ENCODE measurements at regions not wholly inside any gene's neighbourhood (a gene's known extent, or its start where the extent isn't known, plus 50 kb on each side); places are given as distances from the start of the nearest gene placed in this dataset.

DNA sequence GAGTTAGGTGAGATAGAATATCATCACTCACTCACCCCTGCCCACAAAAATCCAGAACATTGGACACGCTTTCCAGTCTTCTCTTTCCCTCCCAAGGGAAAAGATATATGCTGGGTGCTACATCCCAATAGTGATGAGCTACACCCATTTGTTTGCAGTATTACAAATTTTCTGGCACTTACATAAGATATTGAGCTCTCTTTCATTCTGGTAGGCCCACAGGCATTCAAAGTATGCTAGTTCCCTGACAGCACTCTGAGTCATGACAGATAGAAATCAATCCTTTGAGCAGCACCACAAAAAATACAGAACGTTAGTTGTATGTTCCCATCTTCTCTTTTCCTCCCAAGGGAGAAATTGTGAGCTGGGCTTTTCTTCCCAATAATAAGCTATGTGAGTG is 477.6 kb upstream of the GRID2 start:
- TF ChIP-seq EZH2 (IDR thresholded peaks at IDR 0.05; ENCODE audit: low read length) = no peak
- TF ChIP-seq, protein P1, sequence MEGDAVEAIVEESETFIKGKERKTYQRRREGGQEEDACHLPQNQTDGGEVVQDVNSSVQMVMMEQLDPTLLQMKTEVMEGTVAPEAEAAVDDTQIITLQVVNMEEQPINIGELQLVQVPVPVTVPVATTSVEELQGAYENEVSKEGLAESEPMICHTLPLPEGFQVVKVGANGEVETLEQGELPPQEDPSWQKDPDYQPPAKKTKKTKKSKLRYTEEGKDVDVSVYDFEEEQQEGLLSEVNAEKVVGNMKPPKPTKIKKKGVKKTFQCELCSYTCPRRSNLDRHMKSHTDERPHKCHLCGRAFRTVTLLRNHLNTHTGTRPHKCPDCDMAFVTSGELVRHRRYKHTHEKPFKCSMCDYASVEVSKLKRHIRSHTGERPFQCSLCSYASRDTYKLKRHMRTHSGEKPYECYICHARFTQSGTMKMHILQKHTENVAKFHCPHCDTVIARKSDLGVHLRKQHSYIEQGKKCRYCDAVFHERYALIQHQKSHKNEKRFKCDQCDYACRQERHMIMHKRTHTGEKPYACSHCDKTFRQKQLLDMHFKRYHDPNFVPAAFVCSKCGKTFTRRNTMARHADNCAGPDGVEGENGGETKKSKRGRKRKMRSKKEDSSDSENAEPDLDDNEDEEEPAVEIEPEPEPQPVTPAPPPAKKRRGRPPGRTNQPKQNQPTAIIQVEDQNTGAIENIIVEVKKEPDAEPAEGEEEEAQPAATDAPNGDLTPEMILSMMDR (optimal IDR thresholded peaks at IDR 0.05 in 1 of 3, IDR thresholded peaks at IDR 0.05 in 1 of 3, conservative IDR thresholded peaks at IDR 0.05 in 1 of 3; ENCODE audit: extremely low read depth in 1 of 3, insufficient read depth in 2 of 3, low read length in 3 of 3) = no peak
- no peaks in the 10 kb centered on the region for H3K79me2 ChIP-seq (ENCODE audit: control insufficient read depth, insufficient read depth, low read length)
- H3K4me3 ChIP-seq (ENCODE audit: control insufficient read depth in 2 of 3, extremely low read depth in 1 of 3, insufficient read depth in 2 of 3, low read depth in 1 of 3, low read length in 3 of 3) = no peak overlapping the region
- DNase-seq (ENCODE audit: low read depth, low spot score) (peak; percentile 26), FAIRE-seq (peak; percentile 75)
- no peaks in the 10 kb centered on the region for H4K20me1 ChIP-seq (ENCODE audit: control insufficient read depth, extremely low read depth, insufficient read depth, low read length)
- H2AFZ ChIP-seq (ENCODE audit: control insufficient read depth, low read length) = no peak overlapping the region
- H3K4me1 ChIP-seq (ENCODE audit: control insufficient read depth, extremely low read depth, insufficient read depth, low read length) = peaks cover 4% of the 10 kb centered on the region
- no peaks in the 10 kb centered on the region for H3K27me3 ChIP-seq (ENCODE audit: control insufficient read depth, extremely low read depth, insufficient read depth, low read length)
- H3K9ac ChIP-seq (ENCODE audit: control insufficient read depth, extremely low read depth, insufficient read depth, low read length) = no peak overlapping the region
- dilution Hi-C loops (cut with MboI; ENCODE audit: extremely low pct_ligation_motif_present, low sequenced_read_pairs) = no loop called here
- no peaks in the 10 kb centered on the region for H3K9me1 ChIP-seq (ENCODE audit: control insufficient read depth, extremely low read depth, insufficient read depth, low read length)
- no peak overlapping the region for H3K4me2 ChIP-seq (ENCODE audit: control insufficient read depth, extremely low read depth, insufficient read depth, low read depth, low read length)
- H3K27ac ChIP-seq (ENCODE audit: control insufficient read depth, insufficient read depth, low read length) = no peak overlapping the region
- H3K9me3 ChIP-seq (ENCODE audit: control insufficient read depth, low read depth, low read length) = no peaks in the 10 kb centered on the region
- H3K36me3 ChIP-seq (ENCODE audit: control insufficient read depth in 2 of 2, extremely low read depth in 1 of 2, insufficient read depth in 2 of 2, low read length in 2 of 2) = no peaks in the 10 kb centered on the region

DNA sequence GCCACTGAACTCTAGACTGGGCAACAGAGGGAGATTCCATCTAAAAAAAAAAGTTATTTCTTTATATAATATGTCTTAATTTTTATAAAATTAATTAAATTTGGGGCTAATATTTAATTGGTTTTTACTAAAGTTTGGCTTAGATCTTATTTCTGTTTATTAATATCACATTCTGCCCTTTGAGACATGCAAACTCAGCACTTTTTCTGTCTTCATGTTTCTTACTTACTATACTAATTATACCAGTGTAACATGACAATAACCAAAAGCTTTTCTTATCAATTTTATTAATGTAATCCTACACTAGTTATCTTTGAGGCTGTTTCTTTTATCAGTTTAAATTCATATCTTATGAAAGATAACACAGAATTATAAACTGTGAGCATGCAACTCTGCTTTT is 475.9 kb upstream of the GRID2 start:
- FAIRE-seq = no peak
- no peak for DNase-seq (ENCODE audit: low read depth, low spot score)
- Histone ChIP-seq H3K79me2 (ENCODE audit: control insufficient read depth, insufficient read depth, low read length) (no peaks in the 10 kb centered on the region), H2AFZ (ENCODE audit: control insufficient read depth, low read length) (no peak overlapping the region), H4K20me1 (ENCODE audit: control insufficient read depth, extremely low read depth, insufficient read depth, low read length) (no peaks in the 10 kb centered on the region), H3K4me3 (ENCODE audit: control insufficient read depth in 2 of 3, extremely low read depth in 1 of 3, insufficient read depth in 2 of 3, low read depth in 1 of 3, low read length in 3 of 3) (no peak overlapping the region), H3K27ac (ENCODE audit: control insufficient read depth, insufficient read depth, low read length) (no peak overlapping the region), H3K36me3 (ENCODE audit: control insufficient read depth in 2 of 2, extremely low read depth in 1 of 2, insufficient read depth in 2 of 2, low read length in 2 of 2) (no peaks in the 10 kb centered on the region), H3K4me2 (ENCODE audit: control insufficient read depth, extremely low read depth, insufficient read depth, low read depth, low read length) (no peak overlapping the region), H3K27me3 (ENCODE audit: control insufficient read depth, extremely low read depth, insufficient read depth, low read length) (no peaks in the 10 kb centered on the region), H3K9ac (ENCODE audit: control insufficient read depth, extremely low read depth, insufficient read depth, low read length) (no peak overlapping the region), H3K9me3 (ENCODE audit: control insufficient read depth, low read depth, low read length) (no peaks in the 10 kb centered on the region), H3K4me1 (ENCODE audit: control insufficient read depth, extremely low read depth, insufficient read depth, low read length) (peaks cover 4% of the 10 kb centered on the region), H3K9me1 (ENCODE audit: control insufficient read depth, extremely low read depth, insufficient read depth, low read length) (no peaks in the 10 kb centered on the region)
- dilution Hi-C loops (cut with MboI; ENCODE audit: extremely low pct_ligation_motif_present, low sequenced_read_pairs) = no loop called here
- TF ChIP-seq, protein P1 (optimal IDR thresholded peaks at IDR 0.05 in 1 of 3, IDR thresholded peaks at IDR 0.05 in 1 of 3, conservative IDR thresholded peaks at IDR 0.05 in 1 of 3; ENCODE audit: extremely low read depth in 1 of 3, insufficient read depth in 2 of 3, low read length in 3 of 3) = no peak
- TF ChIP-seq EZH2 (IDR thresholded peaks at IDR 0.05; ENCODE audit: low read length) = no peak
